ENCODE measurements at regions not wholly inside any gene's neighbourhood (a gene's known extent, or its start where the extent isn't known, plus 50 kb on each side); places are given as distances from the start of the nearest gene placed in this dataset.

- ATAC-seq (no peak), DNase-seq (no peak), FAIRE-seq (no peak)
- no peaks in the 10 kb centered on the region for H3K4me1 ChIP-seq
- no peak overlapping the region for H3K27ac ChIP-seq
- H3K27me3 ChIP-seq: no peaks in the 10 kb centered on the region
- TF ChIP-seq CTCF (IDR thresholded peaks at IDR 0.05): no peak
- intact Hi-C loops (cut with DNase I): no loop called here
- H3K9me3 ChIP-seq: no peaks in the 10 kb centered on the region
- 0 to 12% methylated on average over 1 of the region's 1 CpG for WGBS, 2 donors
- no peak overlapping the region for H3K4me3 ChIP-seq
- H3K36me3 ChIP-seq: no peaks in the 10 kb centered on the region
Observed at GRCh38 chr2:36031471-36031870, 324.1 kb upstream of the CRIM1 start.

GRCh38 chr2:36027616-36028015 is 328.0 kb upstream of the CRIM1 start:
- Histone ChIP-seq H3K27ac (no peak overlapping the region), H3K9me3 (no peaks in the 10 kb centered on the region), H3K27me3 (no peaks in the 10 kb centered on the region), H3K4me1 (no peaks in the 10 kb centered on the region), H3K36me3 (no peaks in the 10 kb centered on the region), H3K4me3 (no peak overlapping the region)
- no peak for TF ChIP-seq CTCF (IDR thresholded peaks at IDR 0.05)
- ATAC-seq (no peak), DNase-seq (no peak), FAIRE-seq (no peak)
- intact Hi-C loops (cut with DNase I): no loop called here
- 50 to 64% methylated on average over 2 of the region's 2 CpGs for WGBS, 2 donors

- Histone ChIP-seq H3K36me3 (no peaks in the 10 kb centered on the region), H3K4me1 (no peaks in the 10 kb centered on the region), H3K4me3 (no peak overlapping the region), H3K27ac (no peak overlapping the region), H3K27me3 (no peaks in the 10 kb centered on the region), H3K9me3 (no peaks in the 10 kb centered on the region)
- DNase-seq (no peak), FAIRE-seq (no peak), ATAC-seq (no peak)
- intact Hi-C loops (cut with DNase I): no loop called here
- WGBS, 2 donors: 32 to 53% methylated on average over 1 of the region's 1 CpG
- no peak for TF ChIP-seq CTCF (IDR thresholded peaks at IDR 0.05)
Observed at GRCh38 chr2:36013064-36013463, 342.5 kb upstream of the CRIM1 start.

- Histone ChIP-seq H3K4me3 (no peak overlapping the region), H3K27ac (no peak overlapping the region), H3K9me3 (no peaks in the 10 kb centered on the region), H3K4me1 (no peaks in the 10 kb centered on the region), H3K36me3 (no peaks in the 10 kb centered on the region), H3K27me3 (no peaks in the 10 kb centered on the region)
- TF ChIP-seq CTCF (IDR thresholded peaks at IDR 0.05): no peak
- WGBS, 2 donors: 65 to 72% methylated on average over 4 of the region's 4 CpGs
- intact Hi-C loops (cut with DNase I): no loop called here
- ATAC-seq: no peak
- FAIRE-seq: no peak
- no peak for DNase-seq
Observed at GRCh38 chr2:36006444-36006843, 349.1 kb upstream of the CRIM1 start.

GRCh38 chr2:36002941-36003340 is 352.6 kb upstream of the CRIM1 start:
- Histone ChIP-seq H3K9me3 (no peaks in the 10 kb centered on the region), H3K27me3 (no peaks in the 10 kb centered on the region), H3K4me3 (no peak overlapping the region), H3K4me1 (no peaks in the 10 kb centered on the region), H3K27ac (no peak overlapping the region), H3K36me3 (no peaks in the 10 kb centered on the region)
- WGBS, 2 donors: 34 to 53% methylated on average over 1 of the region's 1 CpG
- intact Hi-C loops (cut with DNase I): no loop called here
- FAIRE-seq: no peak
- ATAC-seq: no peak
- TF ChIP-seq CTCF (IDR thresholded peaks at IDR 0.05): no peak
- DNase-seq: no peak
